Esophagus squamous epithelium (tissue), 5 donors: ENCODE measurements at regions not wholly inside any gene's neighbourhood (a gene's known extent, or its start where the extent isn't known, plus 50 kb on each side); places are given as distances from the start of the nearest gene placed in this dataset.

Experiments
- DNase-seq: peaks from one replicate; lab custom pipeline; 2025; lab: John Stamatoyannopoulos, UW
- H3K27ac ChIP-seq, 4 donors: fragments of 200-600 bp; sonication (generic); one replicate each; pipeline ENCODE4 v1.5.1; 2016 to 2019; ENCODE audit warnings: mild to moderate bottlenecking in 1 of 4
- H3K27me3 ChIP-seq, 4 donors: fragments of 200-600 bp; sonication (generic); 1 replicate in 3 of 4; 2 replicates in 1 of 4; pipeline versions ENCODE4 v1.5.1 to v1.6.0; 2017 to 2021; ENCODE audit warnings: antibody characterized with exemption in 1 of 4
- H3K36me3 ChIP-seq, 3 donors: fragments of 200-600 bp; sonication (generic); one replicate each; pipeline ENCODE4 v1.5.1; 2016 to 2019
- H3K4me1 ChIP-seq, 3 donors: fragments of 200-600 bp; sonication (generic); one replicate each; pipeline ENCODE4 v1.5.1; 2017 to 2019
- H3K4me3 ChIP-seq, 4 donors: fragments of 200-600 bp; sonication (generic); 1 replicate in 3 of 4; 2 replicates in 1 of 4; pipeline ENCODE4 v1.5.1; 2016 to 2019; ENCODE audit warnings: mild to moderate bottlenecking in 2 of 4, moderate library complexity in 1 of 4
- H3K9me3 ChIP-seq, 3 donors: fragments of 200-600 bp; sonication (generic); one replicate each; pipeline ENCODE4 v1.5.1; 2016 to 2019
- POLR2A ChIP-seq, 4 donors: fragments of 450-650 bp; IDR thresholded peaks; one replicate each; pipeline ENCODE4 v1.6.1; 2017; ENCODE audit warnings: antibody characterized with exemption in 4 of 4, mild to moderate bottlenecking in 4 of 4, moderate library complexity in 3 of 4
- WGBS, 2 donors: methylation state at CpG; one replicate each; pipeline ENCODE4 v1.1.5; 2018; 5-methylcytosine and 5-hydroxymethylcytosine counted together
- intact Hi-C: fragments of 100-400 bp; cut with DNase I; formaldehyde crosslinking; loops from one replicate; pipeline ENCODE4 v1.15.0; 2022
- TF ChIP-seq, protein P1 (sequence below), 6 experiments: fragments of 450-650 bp in 4 of 6; fragments of 200-600 bp in 2 of 6; sonication (generic) in 2 of 6; IDR thresholded peaks; one replicate each; pipeline ENCODE4 v1.5.1; 2016 to 2019; ENCODE audit warnings: antibody characterized with exemption in 6 of 6, mild to moderate bottlenecking in 4 of 6, moderate library complexity in 4 of 6
- donor health status: DM: yes; HTN: yes; CAD: no.

DNA sequence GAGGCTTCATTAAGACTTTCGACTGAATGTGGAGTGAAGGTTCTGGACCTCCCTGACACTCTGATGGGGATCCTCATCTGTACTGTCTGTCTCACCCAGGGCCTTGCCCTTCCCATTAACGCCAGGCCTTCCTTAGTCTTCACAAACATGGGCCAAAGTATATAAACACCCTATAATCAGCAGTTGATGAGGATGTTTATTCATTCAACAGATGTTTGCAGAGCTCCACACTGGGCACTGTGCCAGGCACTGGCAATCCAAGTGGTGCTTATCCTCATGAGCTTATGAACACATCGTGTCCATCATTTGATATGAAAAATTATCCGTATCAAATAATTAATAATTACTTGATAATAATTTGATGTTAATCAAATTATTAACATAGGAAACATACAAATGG is 454.4 kb downstream of the FUT8 start:
- DNase-seq: no peak
- intact Hi-C loops: no loop called here
- Histone ChIP-seq H3K36me3 (no peaks in the 10 kb centered on the region), H3K27me3 (peaks cover 0 to 5% (median 0%) of the 10 kb centered on the region in 4 donors), H3K4me3 (no peak overlapping the region), H3K9me3 (no peaks in the 10 kb centered on the region), H3K4me1 (no peaks in the 10 kb centered on the region), H3K27ac (peak overlapping the region in 1 of 4 donors; percentile 31)
- 63 to 71% methylated on average over 4 of the region's 4 CpGs for WGBS, 2 donors
- TF ChIP-seq, protein P1, sequence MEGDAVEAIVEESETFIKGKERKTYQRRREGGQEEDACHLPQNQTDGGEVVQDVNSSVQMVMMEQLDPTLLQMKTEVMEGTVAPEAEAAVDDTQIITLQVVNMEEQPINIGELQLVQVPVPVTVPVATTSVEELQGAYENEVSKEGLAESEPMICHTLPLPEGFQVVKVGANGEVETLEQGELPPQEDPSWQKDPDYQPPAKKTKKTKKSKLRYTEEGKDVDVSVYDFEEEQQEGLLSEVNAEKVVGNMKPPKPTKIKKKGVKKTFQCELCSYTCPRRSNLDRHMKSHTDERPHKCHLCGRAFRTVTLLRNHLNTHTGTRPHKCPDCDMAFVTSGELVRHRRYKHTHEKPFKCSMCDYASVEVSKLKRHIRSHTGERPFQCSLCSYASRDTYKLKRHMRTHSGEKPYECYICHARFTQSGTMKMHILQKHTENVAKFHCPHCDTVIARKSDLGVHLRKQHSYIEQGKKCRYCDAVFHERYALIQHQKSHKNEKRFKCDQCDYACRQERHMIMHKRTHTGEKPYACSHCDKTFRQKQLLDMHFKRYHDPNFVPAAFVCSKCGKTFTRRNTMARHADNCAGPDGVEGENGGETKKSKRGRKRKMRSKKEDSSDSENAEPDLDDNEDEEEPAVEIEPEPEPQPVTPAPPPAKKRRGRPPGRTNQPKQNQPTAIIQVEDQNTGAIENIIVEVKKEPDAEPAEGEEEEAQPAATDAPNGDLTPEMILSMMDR (IDR thresholded peaks at IDR 0.05): no peak

GRCh38 chr14:65867333-65867732 is 454.8 kb downstream of the FUT8 start:
- no peaks in the 10 kb centered on the region for H3K4me1 ChIP-seq
- peaks cover 0 to 5% (median 0%) of the 10 kb centered on the region in 4 donors for H3K27me3 ChIP-seq
- TF ChIP-seq POLR2A (IDR thresholded peaks at IDR 0.05): no peak
- TF ChIP-seq, protein P1 (IDR thresholded peaks at IDR 0.05): no peak
- no peak overlapping the region for H3K4me3 ChIP-seq
- H3K27ac ChIP-seq: no peak overlapping the region
- DNase-seq: no peak
- no peaks in the 10 kb centered on the region for H3K9me3 ChIP-seq
- intact Hi-C loops: no loop called here
- no peaks in the 10 kb centered on the region for H3K36me3 ChIP-seq
- WGBS, 2 donors: 87 to 93% methylated on average over 3 of the region's 3 CpGs

GRCh38 chr14:65872536-65872935 is 460.0 kb downstream of the FUT8 start:
- WGBS, 2 donors: 70 to 84% methylated on average over 2 of the region's 2 CpGs
- H3K36me3 ChIP-seq: no peaks in the 10 kb centered on the region

DNA sequence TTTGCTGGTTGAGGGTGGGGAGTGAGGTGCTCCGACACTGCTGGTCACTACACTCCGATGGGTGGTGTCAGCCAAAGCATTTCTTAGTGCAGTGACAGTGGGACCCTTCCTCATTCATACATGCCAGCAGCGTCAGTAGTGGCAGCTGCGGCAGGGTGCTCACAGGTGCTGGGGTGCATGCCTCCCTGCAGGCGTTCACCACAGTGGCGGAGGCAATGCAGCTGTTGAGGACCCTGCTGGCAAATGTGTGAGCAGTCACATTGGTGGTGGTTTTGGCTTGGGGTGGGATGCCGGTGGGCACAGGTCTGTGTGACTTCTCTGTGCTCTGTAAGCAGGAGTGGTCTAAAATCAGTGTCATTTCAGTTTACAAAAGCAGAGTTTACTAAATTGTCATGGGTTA is 464.6 kb downstream of the FUT8 start:
- H3K27me3 ChIP-seq: no peaks in the 10 kb centered on the region
- no peak overlapping the region for H3K27ac ChIP-seq
- DNase-seq: no peak
- no peak for TF ChIP-seq POLR2A (IDR thresholded peaks at IDR 0.05)
- TF ChIP-seq, protein P1 (IDR thresholded peaks at IDR 0.05): no peak
- no peak overlapping the region for H3K4me3 ChIP-seq
- 86 to 92% methylated on average over 6 of the region's 7 CpGs for WGBS, 2 donors
- H3K9me3 ChIP-seq: no peaks in the 10 kb centered on the region
- H3K4me1 ChIP-seq: peaks cover 0 to 6% (median 0%) of the 10 kb centered on the region in 3 donors
- intact Hi-C loops: no loop called here
- H3K36me3 ChIP-seq: no peaks in the 10 kb centered on the region

More at GRCh38 chr14:65872536-65872935, 460.0 kb downstream of the FUT8 start:
- no peaks in the 10 kb centered on the region for H3K27me3 ChIP-seq
- TF ChIP-seq POLR2A (IDR thresholded peaks at IDR 0.05): no peak
- TF ChIP-seq, protein P1 (IDR thresholded peaks at IDR 0.05): no peak
- no peak overlapping the region for H3K4me3 ChIP-seq
- no peak for DNase-seq
- H3K27ac ChIP-seq: no peak overlapping the region
- H3K9me3 ChIP-seq: no peaks in the 10 kb centered on the region
- no peaks in the 10 kb centered on the region for H3K4me1 ChIP-seq
- intact Hi-C loops: no loop called here

- H3K36me3 ChIP-seq: no peaks in the 10 kb centered on the region
- no peaks in the 10 kb centered on the region for H3K27me3 ChIP-seq
- TF ChIP-seq POLR2A (IDR thresholded peaks at IDR 0.05): no peak
- TF ChIP-seq, protein P1 (IDR thresholded peaks at IDR 0.05): no peak
- DNase-seq: no peak
- intact Hi-C loops: no loop called here
- H3K27ac ChIP-seq: no peak overlapping the region
- H3K4me1 ChIP-seq: peaks cover 0 to 6% (median 0%) of the 10 kb centered on the region in 3 donors
- no peaks in the 10 kb centered on the region for H3K9me3 ChIP-seq
- H3K4me3 ChIP-seq: no peak overlapping the region
- WGBS, 2 donors: 61 to 64% methylated on average over 4 of the region's 4 CpGs
These were observed 465.1 kb downstream of the FUT8 start for GRCh38 chr14:65877624-65878023.
